GM12872 (cell line): ENCODE measurements at regions not wholly inside any gene's neighbourhood (a gene's known extent, or its start where the extent isn't known, plus 50 kb on each side); places are given as distances from the start of the nearest gene placed in this dataset.

Experiments used
- CTCF ChIP-seq: IDR thresholded peaks from 3 replicates; pipeline ENCODE4 v1.5.1; 2011; ENCODE audit warnings: low read depth, mild to moderate bottlenecking, low read length, moderate library complexity; ENCODE audit not compliant: insufficient read depth

- TF ChIP-seq CTCF, result no peak
Measured at GRCh38 chr1:224061436-224061835, 52.5 kb upstream of the FBXO28 start.

- TF ChIP-seq CTCF, result no peak
Measured at GRCh38 chr1:224059897-224060427, 53.9 kb upstream of the FBXO28 start.

GRCh38 chr1:224058303-224058702 lies 55.6 kb upstream of the FBXO28 start:
- TF ChIP-seq CTCF, result no peak

GRCh38 chr1:224057461-224058199 lies 56.3 kb upstream of the FBXO28 start:
- no peak for TF ChIP-seq CTCF

- TF ChIP-seq CTCF, result no peak
Measured at GRCh38 chr1:224054611-224055010, 59.3 kb upstream of the FBXO28 start.

- TF ChIP-seq CTCF, result no peak
Measured at GRCh38 chr1:224054012-224054411, 59.9 kb upstream of the FBXO28 start.

GRCh38 chr1:224053456-224053855 lies 60.5 kb upstream of the FBXO28 start:
- no peak for TF ChIP-seq CTCF
